NCI-H345 treated with DMSO at 0.1 percent for 48 hours (cell line): ENCODE measurements at regions not wholly inside any gene's neighbourhood (a gene's known extent, or its start where the extent isn't known, plus 50 kb on each side); places are given as distances from the start of the nearest gene placed in this dataset.
A peak's percentile ranks its signal among the peaks of the same experiment; 100 is the strongest.

Experiments used
- DNase-seq: peaks from one replicate; lab custom pipeline; 2025; ENCODE audit not compliant: unreplicated experiment; lab: John Stamatoyannopoulos, UW

GRCh38 chr3:73772076-73772886 lies 147.5 kb upstream of the PDZRN3 start:
- DNase-seq = no peak

- DNase-seq = no peak
These were observed 144.0 kb upstream of the PDZRN3 start for GRCh38 chr3:73768524-73769308.

GRCh38 chr3:73766599-73767381 lies 142.0 kb upstream of the PDZRN3 start:
- DNase-seq = no peak

GRCh38 chr3:73765878-73766545 lies 141.3 kb upstream of the PDZRN3 start:
- no peak for DNase-seq

- DNase-seq = no peak
These were observed 138.1 kb upstream of the PDZRN3 start for GRCh38 chr3:73762855-73763254.

- no peak for DNase-seq
These were observed 134.6 kb upstream of the PDZRN3 start for GRCh38 chr3:73759297-73759711.

GRCh38 chr3:73757536-73757935 lies 132.8 kb upstream of the PDZRN3 start:
- DNase-seq = no peak

GRCh38 chr3:73753985-73754384 lies 129.2 kb upstream of the PDZRN3 start:
- no peak for DNase-seq

GRCh38 chr3:73752338-73752737 lies 127.6 kb upstream of the PDZRN3 start:
- DNase-seq = no peak

GRCh38 chr3:73746623-73747022 lies 121.9 kb upstream of the PDZRN3 start:
- no peak for DNase-seq

- peak; percentile 79 for DNase-seq
These were observed 120.9 kb upstream of the PDZRN3 start for GRCh38 chr3:73745526-73746191.

- DNase-seq = no peak
These were observed 118.8 kb upstream of the PDZRN3 start for GRCh38 chr3:73743551-73743950.

- DNase-seq = no peak
These were observed 115.2 kb upstream of the PDZRN3 start for GRCh38 chr3:73739791-73740453.

- no peak for DNase-seq
These were observed 114.0 kb upstream of the PDZRN3 start for GRCh38 chr3:73738711-73739110.

GRCh38 chr3:73734211-73735089 lies 109.7 kb upstream of the PDZRN3 start:
- no peak for DNase-seq

GRCh38 chr3:73733746-73734145 lies 109.0 kb upstream of the PDZRN3 start:
- no peak for DNase-seq

GRCh38 chr3:73729969-73730440 lies 105.3 kb upstream of the PDZRN3 start:
- DNase-seq = no peak

- DNase-seq = no peak
These were observed 103.1 kb upstream of the PDZRN3 start for GRCh38 chr3:73727854-73728253.
